ENCODE measurements at regions not wholly inside any gene's neighbourhood (a gene's known extent, or its start where the extent isn't known, plus 50 kb on each side); places are given as distances from the start of the nearest gene placed in this dataset.
A peak's percentile ranks its signal among the peaks of the same experiment; 100 is the strongest.

- Histone ChIP-seq H3K4me1 (ENCODE audit: control insufficient read depth, insufficient read depth, low read length) (peaks cover 9% of the 10 kb centered on the region), H3K27ac (ENCODE audit: insufficient read depth, low read depth, low read length, poor library complexity, severe bottlenecking) (peak overlapping the region; percentile 79), H3K9me3 (ENCODE audit: control insufficient read depth, low read length) (no peaks in the 10 kb centered on the region), H3K27me3 (ENCODE audit: control insufficient read depth, insufficient read depth, low read length, poor library complexity, severe bottlenecking) (no peaks in the 10 kb centered on the region), H3K4me3 (ENCODE audit: insufficient read depth, low read depth, low read length) (no peak overlapping the region), H3K36me3 (ENCODE audit: control insufficient read depth, insufficient read depth, low read length) (no peaks in the 10 kb centered on the region)
- WGBS, 2 experiments = 24 to 27% methylated on average over 4 of the region's 4 CpGs
Measured at GRCh38 chr11:93073508-93074280, 104.2 kb downstream of the MTNR1B start.

DNA sequence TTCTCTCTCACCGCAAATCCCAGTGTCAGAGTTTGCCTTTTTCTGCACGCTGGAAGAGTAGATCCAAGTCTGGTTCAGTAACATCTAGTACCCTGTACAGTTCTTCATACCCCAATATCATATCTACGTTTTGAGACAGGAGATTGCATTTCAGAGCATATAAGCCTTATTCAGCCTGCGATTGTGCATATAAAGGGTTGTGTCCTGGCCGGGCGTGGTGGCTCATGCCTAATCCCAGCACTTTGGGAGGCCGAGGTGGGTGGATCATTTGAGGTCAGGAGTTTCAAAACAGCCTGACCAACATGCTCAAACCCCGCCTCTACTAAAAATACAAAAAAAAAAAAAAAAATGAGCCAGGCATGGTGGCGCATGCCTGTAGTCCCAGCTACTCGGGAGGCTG, 104.9 kb downstream of the MTNR1B start:
- 80 to 87% methylated on average over 9 to 10 of the region's 10 CpGs for WGBS, 2 experiments
- H3K4me1 ChIP-seq (ENCODE audit: control insufficient read depth, insufficient read depth, low read length) = peaks cover 13% of the 10 kb centered on the region
- H3K27ac ChIP-seq (ENCODE audit: insufficient read depth, low read depth, low read length, poor library complexity, severe bottlenecking) = peak overlapping the region; percentile 79

DNA sequence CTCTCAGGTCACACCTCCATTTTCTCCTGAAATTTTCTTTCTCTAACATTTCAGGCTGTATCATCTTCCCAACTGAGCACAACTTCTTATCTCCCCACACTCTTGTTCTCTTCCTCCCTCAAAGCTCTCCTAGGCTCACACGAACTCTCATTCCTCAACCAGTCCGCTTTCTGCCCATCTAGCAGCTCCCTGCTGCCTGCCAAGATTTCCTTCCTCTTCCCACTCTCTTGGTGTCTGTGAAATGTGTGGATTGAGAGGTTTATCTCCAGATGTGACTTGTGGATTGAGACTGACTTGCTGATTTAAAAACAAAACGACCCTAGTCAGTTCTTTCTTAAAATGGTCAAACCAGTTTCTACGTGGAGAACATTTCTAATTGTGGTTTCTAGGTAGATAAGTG, 106.3 kb downstream of the MTNR1B start:
- Histone ChIP-seq H3K4me3 (ENCODE audit: insufficient read depth, low read depth, low read length) (no peak overlapping the region), H3K9me3 (ENCODE audit: control insufficient read depth, low read length) (no peaks in the 10 kb centered on the region), H3K27ac (ENCODE audit: insufficient read depth, low read depth, low read length, poor library complexity, severe bottlenecking) (no peak overlapping the region), H3K27me3 (ENCODE audit: control insufficient read depth, insufficient read depth, low read length, poor library complexity, severe bottlenecking) (no peaks in the 10 kb centered on the region), H3K36me3 (ENCODE audit: control insufficient read depth, insufficient read depth, low read length) (no peaks in the 10 kb centered on the region), H3K4me1 (ENCODE audit: control insufficient read depth, insufficient read depth, low read length) (peaks cover 27% of the 10 kb centered on the region)
- 89 to 91% methylated on average over 3 to 4 of the region's 4 CpGs for WGBS, 2 experiments

More for the DNA sequence above, 104.9 kb downstream of the MTNR1B start:
- no peaks in the 10 kb centered on the region for H3K36me3 ChIP-seq (ENCODE audit: control insufficient read depth, insufficient read depth, low read length)
- H3K27me3 ChIP-seq (ENCODE audit: control insufficient read depth, insufficient read depth, low read length, poor library complexity, severe bottlenecking) = no peaks in the 10 kb centered on the region
- H3K9me3 ChIP-seq (ENCODE audit: control insufficient read depth, low read length) = no peaks in the 10 kb centered on the region
- H3K4me3 ChIP-seq (ENCODE audit: insufficient read depth, low read depth, low read length) = no peak overlapping the region

DNA sequence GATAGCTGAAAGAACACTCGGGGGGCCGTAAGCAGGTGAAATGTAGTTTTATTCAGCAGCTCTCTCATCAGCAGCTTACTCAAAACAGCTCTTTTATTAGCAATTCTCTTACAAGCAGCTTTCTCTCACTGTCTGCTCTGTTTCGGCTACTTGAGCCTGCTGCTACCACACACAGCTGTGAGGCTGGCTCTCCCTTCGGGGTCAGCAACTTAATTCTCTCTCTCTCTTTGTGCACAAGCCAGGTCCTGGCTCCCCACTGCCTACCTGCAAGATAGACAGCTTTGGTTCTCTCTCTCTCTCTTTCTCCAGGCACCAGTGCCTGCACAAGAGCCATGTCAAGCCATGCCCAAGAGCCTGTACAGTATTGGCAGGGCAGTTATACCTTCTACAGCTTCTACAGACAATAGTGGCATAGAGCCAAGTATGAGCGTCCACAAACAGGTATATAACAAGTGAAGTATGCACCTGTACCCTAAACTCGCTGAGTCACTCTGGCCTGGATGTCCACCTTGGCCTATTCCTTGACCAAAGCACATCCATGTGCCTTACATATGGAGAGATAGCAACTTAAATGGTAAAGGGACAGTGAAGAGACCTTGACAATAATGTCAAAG, 110.8 kb downstream of the MTNR1B start:
- Histone ChIP-seq H3K27ac (ENCODE audit: insufficient read depth, low read depth, low read length, poor library complexity, severe bottlenecking) (peak overlapping the region; percentile 50), H3K4me1 (ENCODE audit: control insufficient read depth, insufficient read depth, low read length) (peaks cover 43% of the 10 kb centered on the region), H3K4me3 (ENCODE audit: insufficient read depth, low read depth, low read length) (no peak overlapping the region), H3K36me3 (ENCODE audit: control insufficient read depth, insufficient read depth, low read length) (no peaks in the 10 kb centered on the region), H3K9me3 (ENCODE audit: control insufficient read depth, low read length) (no peaks in the 10 kb centered on the region), H3K27me3 (ENCODE audit: control insufficient read depth, insufficient read depth, low read length, poor library complexity, severe bottlenecking) (no peaks in the 10 kb centered on the region)
- WGBS, 2 experiments = 55 to 58% methylated on average over 6 of the region's 6 CpGs

DNA sequence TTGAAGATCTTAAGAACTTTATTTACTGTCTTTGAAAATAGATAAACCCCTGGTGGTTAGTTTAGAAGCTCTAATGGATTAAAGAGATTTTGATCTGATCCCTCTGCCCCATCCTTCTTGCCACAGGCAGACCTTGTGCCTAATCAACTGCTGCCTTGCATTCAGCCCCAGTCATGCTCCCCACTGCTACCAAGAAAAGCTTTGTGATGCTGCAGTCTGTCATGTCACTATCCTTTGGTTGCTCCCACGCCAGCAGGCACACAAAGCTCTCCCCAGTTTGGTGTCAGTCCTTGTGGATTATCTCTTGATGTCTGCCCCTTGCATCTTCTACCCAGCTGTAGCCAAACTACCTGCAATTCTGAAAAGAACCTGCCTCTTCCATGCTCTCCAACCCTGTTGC, 112.2 kb downstream of the MTNR1B start:
- H3K4me3 ChIP-seq (ENCODE audit: insufficient read depth, low read depth, low read length) = no peak overlapping the region
- H3K9me3 ChIP-seq (ENCODE audit: control insufficient read depth, low read length) = no peaks in the 10 kb centered on the region
- H3K27me3 ChIP-seq (ENCODE audit: control insufficient read depth, insufficient read depth, low read length, poor library complexity, severe bottlenecking) = no peaks in the 10 kb centered on the region
- H3K27ac ChIP-seq (ENCODE audit: insufficient read depth, low read depth, low read length, poor library complexity, severe bottlenecking) = peak overlapping the region; percentile 85
- WGBS, 2 experiments = 0 to 2% methylated on average over 1 of the region's 1 CpG
- H3K4me1 ChIP-seq (ENCODE audit: control insufficient read depth, insufficient read depth, low read length) = peaks cover 43% of the 10 kb centered on the region
- H3K36me3 ChIP-seq (ENCODE audit: control insufficient read depth, insufficient read depth, low read length) = no peaks in the 10 kb centered on the region

- Histone ChIP-seq H3K4me3 (ENCODE audit: insufficient read depth, low read depth, low read length) (no peak overlapping the region), H3K27me3 (ENCODE audit: control insufficient read depth, insufficient read depth, low read length, poor library complexity, severe bottlenecking) (no peaks in the 10 kb centered on the region), H3K36me3 (ENCODE audit: control insufficient read depth, insufficient read depth, low read length) (no peaks in the 10 kb centered on the region), H3K9me3 (ENCODE audit: control insufficient read depth, low read length) (no peaks in the 10 kb centered on the region), H3K4me1 (ENCODE audit: control insufficient read depth, insufficient read depth, low read length) (peaks cover 46% of the 10 kb centered on the region), H3K27ac (ENCODE audit: insufficient read depth, low read depth, low read length, poor library complexity, severe bottlenecking) (no peak overlapping the region)
- WGBS, 2 experiments = 93 to 95% methylated on average over 6 of the region's 6 CpGs
Measured at GRCh38 chr11:93082900-93083299, 113.4 kb downstream of the MTNR1B start.

- 93 to 98% methylated on average over 2 of the region's 2 CpGs for WGBS, 2 experiments
- no peaks in the 10 kb centered on the region for H3K27me3 ChIP-seq (ENCODE audit: control insufficient read depth, insufficient read depth, low read length, poor library complexity, severe bottlenecking)
- peaks cover 37% of the 10 kb centered on the region for H3K4me1 ChIP-seq (ENCODE audit: control insufficient read depth, insufficient read depth, low read length)
- H3K9me3 ChIP-seq (ENCODE audit: control insufficient read depth, low read length) = no peaks in the 10 kb centered on the region
- H3K36me3 ChIP-seq (ENCODE audit: control insufficient read depth, insufficient read depth, low read length) = no peaks in the 10 kb centered on the region
- no peak overlapping the region for H3K4me3 ChIP-seq (ENCODE audit: insufficient read depth, low read depth, low read length)
- H3K27ac ChIP-seq (ENCODE audit: insufficient read depth, low read depth, low read length, poor library complexity, severe bottlenecking) = no peak overlapping the region
Measured at GRCh38 chr11:93084727-93085505, 112.9 kb downstream of the SLC36A4 start.

- no peak overlapping the region for H3K4me3 ChIP-seq (ENCODE audit: insufficient read depth, low read depth, low read length)
- no peaks in the 10 kb centered on the region for H3K27me3 ChIP-seq (ENCODE audit: control insufficient read depth, insufficient read depth, low read length, poor library complexity, severe bottlenecking)
- no peaks in the 10 kb centered on the region for H3K36me3 ChIP-seq (ENCODE audit: control insufficient read depth, insufficient read depth, low read length)
- peaks cover 8% of the 10 kb centered on the region for H3K4me1 ChIP-seq (ENCODE audit: control insufficient read depth, insufficient read depth, low read length)
- peak overlapping the region; percentile 57 for H3K27ac ChIP-seq (ENCODE audit: insufficient read depth, low read depth, low read length, poor library complexity, severe bottlenecking)
- no peaks in the 10 kb centered on the region for H3K9me3 ChIP-seq (ENCODE audit: control insufficient read depth, low read length)
- 53 to 57% methylated on average over 5 of the region's 5 CpGs for WGBS, 2 experiments
Measured at GRCh38 chr11:93089474-93090102, 108.2 kb downstream of the SLC36A4 start.

Measured in ectodermal cell (in vitro differentiated cells).